Heart left ventricle (tissue), 16 donors: ENCODE measurements at regions not wholly inside any gene's neighbourhood (a gene's known extent, or its start where the extent isn't known, plus 50 kb on each side); places are given as distances from the start of the nearest gene placed in this dataset.

ENCODE experiments used
- ATAC-seq, 4 donors: fragments of 200-7000 bp; cut with Tn5 transposase; one replicate each; pipeline ENCODE4 v1.9.1; 2020 to 2022; ENCODE audit warnings: moderate library complexity in 4 of 4, mild to moderate bottlenecking in 3 of 4, moderate number of reproducible peaks in 1 of 4
- DNase-seq, 5 donors: peaks; one replicate each; pipeline ENCODE4 v3.0.0-alpha.2; 2020
- H3K27ac ChIP-seq, 12 donors: fragments of 200-600 bp; sonication (generic) in 4 of 12; one replicate each; pipeline versions ENCODE4 v1.5.0 to v1.8.0; 2016 to 2022; ENCODE audit warnings: mild to moderate bottlenecking in 2 of 12
- H3K27me3 ChIP-seq, 9 donors: fragments of 200-600 bp; sonication (generic) in 2 of 9; one replicate each; pipeline versions ENCODE4 v1.5.1 to v1.8.0; 2016 to 2022; ENCODE audit warnings: mild to moderate bottlenecking in 3 of 9
- H3K36me3 ChIP-seq, 9 donors: fragments of 200-600 bp; sonication (generic) in 2 of 9; one replicate each; pipeline versions ENCODE4 v1.5.0 to v1.8.0; 2018 to 2022; ENCODE audit warnings: mild to moderate bottlenecking in 2 of 9
- H3K4me1 ChIP-seq, 12 donors: fragments of 200-600 bp; sonication (generic) in 4 of 12; one replicate each; pipeline versions ENCODE4 v1.5.0 to v1.8.0; 2016 to 2022; ENCODE audit warnings: mild to moderate bottlenecking in 3 of 12
- H3K4me3 ChIP-seq, 12 donors: fragments of 200-600 bp; sonication (generic) in 4 of 12; one replicate each; pipeline versions ENCODE4 v1.5.0 to v1.8.0; 2017 to 2022; ENCODE audit warnings: mild to moderate bottlenecking in 9 of 12, moderate library complexity in 4 of 12
- H3K9me3 ChIP-seq, 12 donors: fragments of 200-600 bp; sonication (generic) in 4 of 12; one replicate each; pipeline versions ENCODE4 v1.5.0 to v1.8.0; 2016 to 2022; ENCODE audit warnings: mild to moderate bottlenecking in 1 of 12
- CTCF ChIP-seq, 12 donors: fragments of 200-600 bp; sonication (generic) in 4 of 12; IDR thresholded peaks; one replicate each; pipeline versions ENCODE4 v1.5.0 to v1.8.0; 2018 to 2022; ENCODE audit warnings: antibody characterized with exemption in 12 of 12, mild to moderate bottlenecking in 5 of 12
- POLR2A ChIP-seq, 2 donors: fragments of 450-650 bp; IDR thresholded peaks; one replicate each; pipeline ENCODE4 v1.6.1; 2017; ENCODE audit warnings: antibody characterized with exemption in 2 of 2, mild to moderate bottlenecking in 2 of 2, moderate library complexity in 2 of 2
- WGBS, 4 donors: extraction: QIAGEN DNeasy Blood & Tissue Kit in 2 of 4; methylation state at CpG; one replicate each; pipeline versions ENCODE4 v1.1.5 to v1.1.7; 2013 to 2018; 5-methylcytosine and 5-hydroxymethylcytosine counted together
- intact Hi-C, 10 donors: fragments of 100-400 bp; cut with DNase I; formaldehyde crosslinking; loops; one replicate each; pipeline versions ENCODE4 v1.11.1 to v1.14.2; 2022
- donor health status: ischemic (EF 13 %, LVEDD 7.1; RV severe dilation, severe dysfunction).
- donor health status: healthy with polysubstance abuse.
- donor health status: DM: no; HTN: yes; CAD: no.
- donor health status: DM: no; HTN: no; CAD: no.
- donor health status: ischemic (EF 25% LVEDD 6.9; RV normal size, moderate dysfunction).
- donor health status: ischemic (EF 25% LVEDD 5.7; RV mildly dilated, moderate dysfunction).
- donor health status: healthy.
- donor health status: DM: yes; HTN: yes; CAD: no.
- donor health status: ischemic (EF 35%, LVEDD 5.7; RV mildly dilated, moderate dysfunction).
- donor health status: nonischemic (EF 11% LVEDD 7.7; RV severe dilation, severe dysfunction).
- donor health status: DM: yes; HTN: yes; CAD: no.
- donor health status: PGD.
- donor health status: ischemic (EF 29% LVEDD 5.4; RV normal size, mild dysfunction).
- donor health status: nonischemic (EF 23%, LVEDD 6.1; RV moderate dilation, normal function).

GRCh38 chr1:219752645-219753044 lies 139.7 kb upstream of the ZC3H11B start:
- Histone ChIP-seq H3K9me3 (no peaks in the 10 kb centered on the region), H3K27ac (peak overlapping the region in 9 of 12 donors; percentile 6 to 74 (median 47)), H3K4me1 (peaks cover 0 to 34% (median 4%) of the 10 kb centered on the region in 12 donors), H3K27me3 (no peaks in the 10 kb centered on the region), H3K36me3 (no peaks in the 10 kb centered on the region), H3K4me3 (no peak overlapping the region)
- no peak for TF ChIP-seq POLR2A (IDR thresholded peaks at IDR 0.05)
- TF ChIP-seq CTCF (IDR thresholded peaks at IDR 0.05), result no peak
- WGBS, 4 donors, result 0 to 23% (median 6%) methylated on average over 1 of the region's 1 CpG
- ATAC-seq (peak; percentile 9 to 28 (median 26)), DNase-seq (no peak)
- intact Hi-C loops, result no loop called here

- peak in 1 of 5 donors; percentile 31 for DNase-seq
- ATAC-seq, result peak; percentile 15 to 67 (median 54)
- Histone ChIP-seq H3K36me3 (no peaks in the 10 kb centered on the region), H3K4me3 (no peak overlapping the region), H3K4me1 (peaks cover 0 to 32% (median 4%) of the 10 kb centered on the region in 12 donors), H3K9me3 (no peaks in the 10 kb centered on the region), H3K27me3 (no peaks in the 10 kb centered on the region), H3K27ac (peak overlapping the region in 10 of 12 donors; percentile 6 to 74 (median 50))
- intact Hi-C loops, result no loop called here
- no peak for TF ChIP-seq POLR2A (IDR thresholded peaks at IDR 0.05)
- no peak for TF ChIP-seq CTCF (IDR thresholded peaks at IDR 0.05)
Measured at GRCh38 chr1:219751870-219752507, 139.1 kb upstream of the ZC3H11B start.

- no peaks in the 10 kb centered on the region for H3K36me3 ChIP-seq
- TF ChIP-seq CTCF (IDR thresholded peaks at IDR 0.05), result no peak
- H3K4me1 ChIP-seq, result peaks cover 0 to 37% (median 5%) of the 10 kb centered on the region in 12 donors
- H3K27me3 ChIP-seq, result no peaks in the 10 kb centered on the region
- DNase-seq (no peak), ATAC-seq (no peak)
- H3K9me3 ChIP-seq, result no peaks in the 10 kb centered on the region
- H3K27ac ChIP-seq, result no peak overlapping the region
- WGBS, 4 donors, result 27 to 62% (median 34%) methylated on average over 2 of the region's 2 CpGs
- intact Hi-C loops, result loop anchor here in 1 of 10 donors (5.0 kb wide), 1 partner anchor 43 kb away; no protein-coding TSS in a partner anchor
- H3K4me3 ChIP-seq, result no peak overlapping the region
Measured at GRCh38 chr1:219749370-219749769, 136.5 kb upstream of the ZC3H11B start.

- DNase-seq, result no peak
- TF ChIP-seq CTCF (IDR thresholded peaks at IDR 0.05), result no peak
- TF ChIP-seq POLR2A (IDR thresholded peaks at IDR 0.05), result no peak
- intact Hi-C loops, result loop anchor here in 1 of 10 donors (5.0 kb wide), 1 partner anchor 46 kb away; no protein-coding TSS in a partner anchor
- Histone ChIP-seq H3K36me3 (no peaks in the 10 kb centered on the region), H3K27ac (no peak overlapping the region), H3K4me1 (peaks cover 0 to 26% (median 3%) of the 10 kb centered on the region in 12 donors), H3K9me3 (no peaks in the 10 kb centered on the region), H3K27me3 (no peaks in the 10 kb centered on the region), H3K4me3 (no peak overlapping the region)
- WGBS, 4 donors, result 95 to 100% (median 96%) methylated on average over 2 of the region's 2 CpGs
- no peak for ATAC-seq
Measured at GRCh38 chr1:219746141-219746540, 133.2 kb upstream of the ZC3H11B start.
